IMR-90 (cell line): ENCODE measurements at regions not wholly inside any gene's neighbourhood (a gene's known extent, or its start where the extent isn't known, plus 50 kb on each side); places are given as distances from the start of the nearest gene placed in this dataset.

Experiments used
- ATAC-seq: fragments of 200-7000 bp; cut with Tn5 transposase; 2 replicates; pipeline ENCODE4 v1.9.1; 2020; ENCODE audit warnings: low read depth, mild to moderate bottlenecking, moderate library complexity
- BruUV-seq: library from RNA; stranded (reverse); fragments of 400-500 nt; replicated peaks from 2 replicates; lab custom pipeline; 2021; lab: Mats Ljungman, UMichigan
- CTCF ChIA-PET: fragments of 300-600 bp; formaldehyde crosslinking; extraction: SDS; loops from one replicate; lab custom pipeline; 2021; ENCODE audit warnings: antibody characterized with exemption; lab: Yijun Ruan, JAX
- POLR2A ChIA-PET: fragments of 300-600 bp; sonication (Branson Sonifier 250); formaldehyde crosslinking; loops from one replicate; lab custom pipeline; 2022; ENCODE audit warnings: antibody characterized with exemption; ENCODE audit not compliant: unreplicated experiment; lab: Charles Lee
- DNase-seq: peaks from one replicate; pipeline ENCODE4 v3.0.0; 2013
- H2AFZ ChIP-seq: replicated peaks from 2 replicates; pipeline ENCODE3; 2013; ENCODE audit warnings: low read length, mild to moderate bottlenecking; ENCODE audit not compliant: poor library complexity
- H2AK5ac ChIP-seq: 2 replicates; pipeline ENCODE4 v1.6.1; 2013; ENCODE audit warnings: low read depth, low read length, inconsistent platforms
- H2AK9ac ChIP-seq: replicated peaks from 2 replicates; pipeline ENCODE3; 2013; ENCODE audit warnings: mild to moderate bottlenecking, low read depth, low read length, moderate library complexity; ENCODE audit not compliant: poor library complexity
- H2BK120ac ChIP-seq: 2 replicates; pipeline ENCODE4 v1.6.1; 2013; ENCODE audit warnings: low read depth, low read length, inconsistent platforms
- H2BK15ac ChIP-seq: 3 replicates; pipeline ENCODE4 v1.6.1; 2013; ENCODE audit warnings: low read depth, low read length, inconsistent platforms
- H2BK20ac ChIP-seq: 2 replicates; pipeline ENCODE4 v1.6.1; 2013; ENCODE audit warnings: low read depth, mild to moderate bottlenecking, inconsistent platforms, low read length, moderate library complexity
- H2BK5ac ChIP-seq: 2 replicates; pipeline ENCODE4 v1.6.1; 2013; ENCODE audit warnings: mild to moderate bottlenecking, low read depth, low read length, inconsistent platforms; ENCODE audit not compliant: poor library complexity, severe bottlenecking
- H3K14ac ChIP-seq: replicated peaks from 2 replicates; pipeline ENCODE4 v1.6.1; 2013; ENCODE audit warnings: low read depth, low read length, inconsistent platforms
- H3K18ac ChIP-seq: 2 replicates; pipeline ENCODE4 v1.6.1; 2013; ENCODE audit warnings: low read depth, low read length, control low read depth
- H3K23ac ChIP-seq: 2 replicates; pipeline ENCODE4 v1.6.1; 2013; ENCODE audit warnings: low read depth, low read length, inconsistent platforms
- H3K27ac ChIP-seq: 2 replicates; pipeline ENCODE4 v1.5.1; 2013; ENCODE audit warnings: mild to moderate bottlenecking, control low read depth, low read length; ENCODE audit not compliant: insufficient read depth
- H3K27me3 ChIP-seq: 2 replicates; pipeline ENCODE4 v1.6.1; 2013; ENCODE audit warnings: low read length; ENCODE audit not compliant: control insufficient read depth, insufficient read depth
- H3K36me3 ChIP-seq: 2 replicates; pipeline ENCODE4 v1.6.1; 2013; ENCODE audit warnings: low read length, mixed read lengths; ENCODE audit not compliant: control insufficient read depth, insufficient read depth
- H3K4ac ChIP-seq: 2 replicates; pipeline ENCODE4 v1.6.1; 2013; ENCODE audit warnings: low read depth, low read length, inconsistent platforms
- H3K4me1 ChIP-seq: 2 replicates; pipeline ENCODE4 v1.6.1; 2013; ENCODE audit warnings: low read length, mixed read lengths; ENCODE audit not compliant: control insufficient read depth, insufficient read depth
- H3K4me2 ChIP-seq: 2 replicates; pipeline ENCODE4 v1.6.1; 2013; ENCODE audit warnings: low read depth, mild to moderate bottlenecking, control low read depth, low read length, moderate library complexity
- H3K4me3 ChIP-seq: 2 replicates; pipeline ENCODE4 v1.5.1; 2013; ENCODE audit warnings: low read depth, mild to moderate bottlenecking, control low read depth, low read length, moderate library complexity; ENCODE audit not compliant: insufficient read depth
- H3K56ac ChIP-seq: 2 replicates; pipeline ENCODE4 v1.6.1; 2013; ENCODE audit warnings: low read length, inconsistent platforms; ENCODE audit not compliant: insufficient read depth; ENCODE audit errors: extremely low read depth
- H3K79me1 ChIP-seq, 2 experiments: 2 replicates each; pipeline ENCODE4 v1.6.1; 2013; ENCODE audit warnings: low read length in 2 of 2, inconsistent platforms in 1 of 2, low read depth in 1 of 2
- H3K9ac ChIP-seq: 2 replicates; pipeline ENCODE4 v1.6.1; 2013; ENCODE audit warnings: low read depth, low read length, control low read depth
- H3K9me1 ChIP-seq: 2 replicates; pipeline ENCODE4 v1.6.1; 2013; ENCODE audit warnings: low read length, inconsistent platforms; ENCODE audit not compliant: insufficient read depth
- H3K9me3 ChIP-seq: 2 replicates; pipeline ENCODE4 v1.6.1; 2013; ENCODE audit warnings: low read length; ENCODE audit not compliant: control insufficient read depth, insufficient read depth
- H4K20me1 ChIP-seq: 2 replicates; pipeline ENCODE4 v1.6.1; 2013; ENCODE audit warnings: low read length, inconsistent platforms; ENCODE audit not compliant: insufficient read depth
- H4K5ac ChIP-seq: 2 replicates; pipeline ENCODE4 v1.6.1; 2013; ENCODE audit warnings: mild to moderate bottlenecking, low read depth, low read length, control low read depth
- H4K8ac ChIP-seq, 2 experiments: 2 replicates each; pipeline ENCODE4 v1.6.1; 2013; ENCODE audit warnings: low read depth in 2 of 2, low read length in 2 of 2, control low read depth in 1 of 2, inconsistent platforms in 1 of 2
- H4K91ac ChIP-seq: 2 replicates; pipeline ENCODE4 v1.6.1; 2013; ENCODE audit warnings: low read depth, low read length, inconsistent platforms; ENCODE audit not compliant: insufficient read depth
- BHLHE40 ChIP-seq: fragments of 150-350 bp; IDR thresholded peaks from 2 replicates; pipeline ENCODE4 v1.6.1; 2016; ENCODE audit warnings: mild to moderate bottlenecking, low read depth, low read length
- CEBPB ChIP-seq: IDR thresholded peaks from 2 replicates; pipeline ENCODE4 v1.6.1; 2012; ENCODE audit warnings: low read depth, low read length, improper control_type of control experiment
- CHD1 ChIP-seq: IDR thresholded peaks from 2 replicates; pipeline ENCODE4 v1.6.1; 2012; ENCODE audit warnings: low read depth, low read length, improper control_type of control experiment
- ELK1 ChIP-seq: fragments of 150-350 bp; IDR thresholded peaks from 2 replicates; pipeline ENCODE4 v1.6.1; 2016; ENCODE audit warnings: low read depth, mild to moderate bottlenecking, low read length, moderate library complexity, borderline replicate concordance
- FOS ChIP-seq: fragments of 150-350 bp; IDR thresholded peaks from 2 replicates; pipeline ENCODE4 v1.6.1; 2016; ENCODE audit warnings: low read depth, low read length
- MAFK ChIP-seq: IDR thresholded peaks from 2 replicates; pipeline ENCODE4 v1.6.1; 2012; ENCODE audit warnings: low read depth, low read length, improper control_type of control experiment
- NFE2L2 ChIP-seq: fragments of 150-350 bp; IDR thresholded peaks from 2 replicates; pipeline ENCODE4 v1.6.1; 2016; ENCODE audit warnings: low read depth, mild to moderate bottlenecking, low read length
- POLR2A ChIP-seq: IDR thresholded peaks from 2 replicates; pipeline ENCODE4 v1.6.1; 2012; ENCODE audit warnings: mild to moderate bottlenecking, low read depth, low read length
- RFX5 ChIP-seq: IDR thresholded peaks from 2 replicates; pipeline ENCODE4 v1.8.0; 2012; ENCODE audit warnings: low read depth, mild to moderate bottlenecking, low read length, moderate library complexity
- SMC3 ChIP-seq: fragments of 150-350 bp; IDR thresholded peaks from 2 replicates; pipeline ENCODE4 v1.6.1; 2016; ENCODE audit warnings: low read depth, mild to moderate bottlenecking, antibody characterized with exemption, low read length, moderate library complexity
- USF2 ChIP-seq: fragments of 150-350 bp; IDR thresholded peaks from 2 replicates; pipeline ENCODE4 v1.6.1; 2017; ENCODE audit warnings: mild to moderate bottlenecking, antibody characterized with exemption, low read length, low read depth
- dilution Hi-C: fragments of 300-500 bp; cut with HindIII; formaldehyde crosslinking; loops from one replicate; pipeline ENCODE4 v1.14.3; 2018; ENCODE audit warnings: low sequenced_read_pairs; ENCODE audit not compliant: unreplicated experiment
- in situ Hi-C: fragments of 300-500 bp; cut with MboI; formaldehyde crosslinking; loops from 3 replicates; pipeline ENCODE4 v1.14.3; 2019; ENCODE audit warnings: low sequenced_read_pairs, inconsistent platforms, mixed read lengths
- intact Hi-C: fragments of 100-400 bp; cut with micrococcal nuclease; formaldehyde crosslinking; loops from 2 replicates; pipeline ENCODE4 v1.10.0; 2022

DNA sequence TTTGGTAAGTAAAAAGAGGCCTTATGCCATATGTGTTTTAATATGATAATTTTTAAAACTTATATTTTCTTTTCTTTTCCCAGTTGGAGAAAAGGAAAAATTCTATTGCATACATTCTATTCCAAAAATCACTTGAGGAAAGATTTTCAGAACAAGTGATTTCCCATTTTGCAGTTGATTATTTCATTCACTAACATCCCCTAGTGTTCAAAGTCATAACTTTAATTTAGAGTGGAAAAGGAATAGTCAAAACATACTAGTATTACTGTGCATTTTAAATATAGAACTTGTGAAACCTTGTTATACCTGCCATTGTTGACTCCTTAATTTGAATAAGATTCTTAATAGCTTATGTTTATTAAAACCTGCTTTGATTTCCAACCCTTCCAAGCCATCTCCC lies 1157.6 kb upstream of the ADGRL4 start:
- Histone ChIP-seq H2BK5ac (no peak overlapping the region), H2BK20ac (no peak overlapping the region), H3K18ac (no peak overlapping the region), H4K8ac (no peak overlapping the region), H2BK15ac (no peak overlapping the region), H3K4ac (no peak overlapping the region), H3K23ac (no peak overlapping the region), H3K79me1 (no peaks in the 10 kb centered on the region), H2AK9ac (no peak overlapping the region), H2BK120ac (no peak overlapping the region), H3K36me3 (no peaks in the 10 kb centered on the region), H3K56ac (no peak overlapping the region), H2AK5ac (no peak overlapping the region), H3K9me1 (no peaks in the 10 kb centered on the region), H3K27me3 (no peaks in the 10 kb centered on the region), H4K91ac (no peak overlapping the region), H3K9me3 (no peaks in the 10 kb centered on the region), H3K14ac (no peak overlapping the region), H3K4me3 (no peak overlapping the region), H4K20me1 (no peaks in the 10 kb centered on the region), H3K4me1 (no peaks in the 10 kb centered on the region), H3K27ac (no peak overlapping the region), H3K9ac (no peak overlapping the region), H3K4me2 (no peak overlapping the region), H2AFZ (no peak overlapping the region), H4K5ac (no peak overlapping the region)
- TF ChIP-seq ELK1 (no peak), USF2 (no peak), SMC3 (no peak), RFX5 (no peak), CHD1 (no peak), NFE2L2 (no peak), MAFK (no peak), POLR2A (no peak), FOS (no peak), BHLHE40 (no peak), CEBPB (no peak)
- no peak for ATAC-seq
- CTCF ChIA-PET = no interaction called here
- dilution Hi-C loops = no loop called here
- POLR2A ChIA-PET = no interaction called here
- intact Hi-C loops = no loop called here
- DNase-seq = no peak
- in situ Hi-C loops = no loop called here
- no TSS peak for BruUV-seq
